ENCODE measurements at regions not wholly inside any gene's neighbourhood (a gene's known extent, or its start where the extent isn't known, plus 50 kb on each side); places are given as distances from the start of the nearest gene placed in this dataset.
A peak's percentile ranks its signal among the peaks of the same experiment; 100 is the strongest.

GRCh38 chr2:235303499-235304291, 190.1 kb upstream of the AGAP1 start:
- no peak for DNase-seq (ENCODE audit: low spot score)

GRCh38 chr2:235305678-235306077, 188.2 kb upstream of the AGAP1 start:
- no peak for DNase-seq (ENCODE audit: low spot score)

- DNase-seq (ENCODE audit: low spot score), result no peak
Observed at GRCh38 chr2:235311044-235311443, 182.8 kb upstream of the AGAP1 start.

GRCh38 chr2:235312571-235312970, 181.3 kb upstream of the AGAP1 start:
- DNase-seq (ENCODE audit: low spot score), result peak; percentile 15

- DNase-seq (ENCODE audit: low spot score), result no peak
Observed at GRCh38 chr2:235314371-235314930, 179.4 kb upstream of the AGAP1 start.

- no peak for DNase-seq (ENCODE audit: low spot score)
Observed at GRCh38 chr2:235319095-235319494, 174.7 kb upstream of the AGAP1 start.

GRCh38 chr2:235320326-235320725, 173.5 kb upstream of the AGAP1 start:
- DNase-seq (ENCODE audit: low spot score), result no peak

- no peak for DNase-seq (ENCODE audit: low spot score)
Observed at GRCh38 chr2:235324324-235324723, 169.5 kb upstream of the AGAP1 start.

GRCh38 chr2:235325151-235325550, 168.7 kb upstream of the AGAP1 start:
- peak; percentile 37 for DNase-seq (ENCODE audit: low spot score)

GRCh38 chr2:235328991-235329390, 164.9 kb upstream of the AGAP1 start:
- DNase-seq (ENCODE audit: low spot score), result no peak

- DNase-seq (ENCODE audit: low spot score), result peak; percentile 60
Observed at GRCh38 chr2:235330775-235331451, 162.9 kb upstream of the AGAP1 start.

GRCh38 chr2:235332240-235332890, 161.5 kb upstream of the AGAP1 start:
- no peak for DNase-seq (ENCODE audit: low spot score)

GRCh38 chr2:235333076-235333475, 160.8 kb upstream of the AGAP1 start:
- no peak for DNase-seq (ENCODE audit: low spot score)

GRCh38 chr2:235334179-235334578, 159.7 kb upstream of the AGAP1 start:
- no peak for DNase-seq (ENCODE audit: low spot score)

GRCh38 chr2:235343156-235343774, 150.6 kb upstream of the AGAP1 start:
- DNase-seq (ENCODE audit: low spot score), result no peak

GRCh38 chr2:235343869-235344268, 150.0 kb upstream of the AGAP1 start:
- no peak for DNase-seq (ENCODE audit: low spot score)

- DNase-seq (ENCODE audit: low spot score), result no peak
Observed at GRCh38 chr2:235345745-235346144, 148.1 kb upstream of the AGAP1 start.

GRCh38 chr2:235347691-235348090, 146.2 kb upstream of the AGAP1 start:
- DNase-seq (ENCODE audit: low spot score), result peak; percentile 27

- no peak for DNase-seq (ENCODE audit: low spot score)
Observed at GRCh38 chr2:235348329-235348728, 145.5 kb upstream of the AGAP1 start.

- DNase-seq (ENCODE audit: low spot score), result no peak
Observed at GRCh38 chr2:235350234-235350633, 143.6 kb upstream of the AGAP1 start.

GRCh38 chr2:235352541-235352940, 141.3 kb upstream of the AGAP1 start:
- DNase-seq (ENCODE audit: low spot score), result no peak

- no peak for DNase-seq (ENCODE audit: low spot score)
Observed at GRCh38 chr2:235357881-235358280, 136.0 kb upstream of the AGAP1 start.
